Activated T-cell treated with anti-CD3 and anti-CD28 coated beads for 24 hours (primary cell): ENCODE measurements at regions not wholly inside any gene's neighbourhood (a gene's known extent, or its start where the extent isn't known, plus 50 kb on each side); places are given as distances from the start of the nearest gene placed in this dataset.

Experiments used
- DNase-seq: peaks from one replicate; pipeline ENCODE4 v3.0.0-alpha.2; 2020; ENCODE audit warnings: low read depth

GRCh38 chr12:60042835-60043234 is 447.0 kb downstream of the SLC16A7 start:
- DNase-seq: no peak

- no peak for DNase-seq
These were observed 447.4 kb downstream of the SLC16A7 start for GRCh38 chr12:60043236-60043635.

GRCh38 chr12:60052483-60052882 is 456.7 kb downstream of the SLC16A7 start:
- no peak for DNase-seq

GRCh38 chr12:60059180-60059579 is 463.4 kb downstream of the SLC16A7 start:
- no peak for DNase-seq

- no peak for DNase-seq
These were observed 470.8 kb downstream of the SLC16A7 start for GRCh38 chr12:60066655-60067054.

- no peak for DNase-seq
These were observed 474.7 kb downstream of the SLC16A7 start for GRCh38 chr12:60070552-60070951.

GRCh38 chr12:60071759-60072191 is 475.9 kb downstream of the SLC16A7 start:
- DNase-seq: no peak

- DNase-seq: no peak
These were observed 477.1 kb downstream of the SLC16A7 start for GRCh38 chr12:60072911-60073310.

GRCh38 chr12:60075091-60075490 is 479.3 kb downstream of the SLC16A7 start:
- DNase-seq: no peak

GRCh38 chr12:60078026-60078425 is 482.2 kb downstream of the SLC16A7 start:
- DNase-seq: no peak

GRCh38 chr12:60093428-60093827 is 497.6 kb downstream of the SLC16A7 start:
- no peak for DNase-seq

GRCh38 chr12:60094436-60094835 is 498.6 kb downstream of the SLC16A7 start:
- no peak for DNase-seq

GRCh38 chr12:60096727-60097126 is 500.9 kb downstream of the SLC16A7 start:
- DNase-seq: no peak

GRCh38 chr12:60100160-60100559 is 504.3 kb downstream of the SLC16A7 start:
- DNase-seq: no peak

GRCh38 chr12:60100852-60101251 is 505.0 kb downstream of the SLC16A7 start:
- DNase-seq: no peak

- no peak for DNase-seq
These were observed 505.9 kb downstream of the SLC16A7 start for GRCh38 chr12:60101715-60102114.

GRCh38 chr12:60106214-60106613 is 510.4 kb downstream of the SLC16A7 start:
- no peak for DNase-seq

GRCh38 chr12:60107992-60108391 is 512.2 kb downstream of the SLC16A7 start:
- no peak for DNase-seq

GRCh38 chr12:60112063-60112462 is 516.2 kb downstream of the SLC16A7 start:
- no peak for DNase-seq

GRCh38 chr12:60112763-60113162 is 516.9 kb downstream of the SLC16A7 start:
- DNase-seq: no peak

GRCh38 chr12:60114169-60114568 is 518.3 kb downstream of the SLC16A7 start:
- no peak for DNase-seq

- DNase-seq: no peak
These were observed 523.5 kb downstream of the SLC16A7 start for GRCh38 chr12:60119327-60119726.

GRCh38 chr12:60120199-60120598 is 524.4 kb downstream of the SLC16A7 start:
- no peak for DNase-seq

- no peak for DNase-seq
These were observed 527.7 kb downstream of the SLC16A7 start for GRCh38 chr12:60123557-60123956.

- no peak for DNase-seq
These were observed 541.7 kb downstream of the SLC16A7 start for GRCh38 chr12:60137513-60137912.
